ENCODE measurements at regions not wholly inside any gene's neighbourhood (a gene's known extent, or its start where the extent isn't known, plus 50 kb on each side); places are given as distances from the start of the nearest gene placed in this dataset.
"Not testable (repeated sequence)": the region's sequence is repeated elsewhere in the genome, so short reads cannot be mapped to it uniquely, and the experiment has no call there.

DNA sequence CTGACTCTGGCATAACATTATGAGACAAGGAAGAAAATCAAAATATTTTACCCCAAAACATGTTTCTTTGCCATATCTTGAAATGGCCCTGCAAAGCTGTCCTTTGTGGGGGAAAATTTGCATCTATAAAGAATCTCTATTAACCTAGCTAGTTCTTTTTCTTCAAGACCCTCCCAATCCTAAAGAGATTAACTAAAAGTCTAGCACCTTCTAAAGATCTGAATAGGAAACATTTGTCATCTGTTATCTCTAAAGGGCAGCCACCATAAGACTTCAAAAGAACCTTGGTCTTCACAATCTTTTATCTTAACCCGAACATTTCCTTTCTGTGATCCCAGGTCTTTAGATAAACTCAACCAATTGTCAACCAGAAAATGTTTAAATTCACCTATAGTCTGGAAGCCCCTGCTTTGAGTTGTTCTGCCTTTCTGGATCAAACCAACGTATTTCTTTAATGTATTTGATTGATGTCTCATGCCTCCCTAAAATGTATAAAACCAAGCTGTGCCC is 196.9 kb upstream of the ARL4C start:
- TF ChIP-seq, protein P1, sequence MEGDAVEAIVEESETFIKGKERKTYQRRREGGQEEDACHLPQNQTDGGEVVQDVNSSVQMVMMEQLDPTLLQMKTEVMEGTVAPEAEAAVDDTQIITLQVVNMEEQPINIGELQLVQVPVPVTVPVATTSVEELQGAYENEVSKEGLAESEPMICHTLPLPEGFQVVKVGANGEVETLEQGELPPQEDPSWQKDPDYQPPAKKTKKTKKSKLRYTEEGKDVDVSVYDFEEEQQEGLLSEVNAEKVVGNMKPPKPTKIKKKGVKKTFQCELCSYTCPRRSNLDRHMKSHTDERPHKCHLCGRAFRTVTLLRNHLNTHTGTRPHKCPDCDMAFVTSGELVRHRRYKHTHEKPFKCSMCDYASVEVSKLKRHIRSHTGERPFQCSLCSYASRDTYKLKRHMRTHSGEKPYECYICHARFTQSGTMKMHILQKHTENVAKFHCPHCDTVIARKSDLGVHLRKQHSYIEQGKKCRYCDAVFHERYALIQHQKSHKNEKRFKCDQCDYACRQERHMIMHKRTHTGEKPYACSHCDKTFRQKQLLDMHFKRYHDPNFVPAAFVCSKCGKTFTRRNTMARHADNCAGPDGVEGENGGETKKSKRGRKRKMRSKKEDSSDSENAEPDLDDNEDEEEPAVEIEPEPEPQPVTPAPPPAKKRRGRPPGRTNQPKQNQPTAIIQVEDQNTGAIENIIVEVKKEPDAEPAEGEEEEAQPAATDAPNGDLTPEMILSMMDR (IDR thresholded peaks at IDR 0.05): not testable (repeated sequence)
- not testable (repeated sequence) for TF ChIP-seq ATF1 (CRISPR knock-in tag; IDR thresholded peaks at IDR 0.05); TEAD4 (CRISPR knock-in tag; IDR thresholded peaks at IDR 0.05); GABPB1 (CRISPR knock-in tag; IDR thresholded peaks at IDR 0.05); FOXJ3 (CRISPR knock-in tag; IDR thresholded peaks at IDR 0.05; ENCODE audit: borderline replicate concordance)
- TF ChIP-seq, protein P2, sequence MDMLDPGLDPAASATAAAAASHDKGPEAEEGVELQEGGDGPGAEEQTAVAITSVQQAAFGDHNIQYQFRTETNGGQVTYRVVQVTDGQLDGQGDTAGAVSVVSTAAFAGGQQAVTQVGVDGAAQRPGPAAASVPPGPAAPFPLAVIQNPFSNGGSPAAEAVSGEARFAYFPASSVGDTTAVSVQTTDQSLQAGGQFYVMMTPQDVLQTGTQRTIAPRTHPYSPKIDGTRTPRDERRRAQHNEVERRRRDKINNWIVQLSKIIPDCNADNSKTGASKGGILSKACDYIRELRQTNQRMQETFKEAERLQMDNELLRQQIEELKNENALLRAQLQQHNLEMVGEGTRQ (CRISPR knock-in tag; IDR thresholded peaks at IDR 0.05): not testable (repeated sequence)

Data from WTC11 (cell line).